ENCODE measurements at regions not wholly inside any gene's neighbourhood (a gene's known extent, or its start where the extent isn't known, plus 50 kb on each side); places are given as distances from the start of the nearest gene placed in this dataset.

- H3K4ac ChIP-seq (ENCODE audit: low read depth, low read length): no peak overlapping the region
- Mint-ChIP-seq H3K4me1 (peaks cover 14% of the 10 kb centered on the region in 2 experiments), H3K27me3 (ENCODE audit: low read depth) (no peaks in the 10 kb centered on the region), H3K36me3 (ENCODE audit: insufficient read depth in 1 of 3, low read depth in 3 of 3) (no peaks in the 10 kb centered on the region), H3K27ac (no peak overlapping the region), H3K9me3 (no peaks in the 10 kb centered on the region), H3K4me3 (no peak overlapping the region)
- H3T11ph ChIP-seq (ENCODE audit: low read length): no peak overlapping the region
- no peak for DNase-seq
- H3K27me3 ChIP-seq (ENCODE audit: insufficient read depth, low read length): no peaks in the 10 kb centered on the region; the same call in 1 of the 2 replicates
- H3K79me2 ChIP-seq (ENCODE audit: insufficient read depth, low read length): no peaks in the 10 kb centered on the region
- no peak overlapping the region for H2BK120ac ChIP-seq (ENCODE audit: low read depth, low read length, poor library complexity, severe bottlenecking)
- no peak overlapping the region for H2BK12ac ChIP-seq (ENCODE audit: insufficient read length, low read depth, low read length)
- H3K4me2 ChIP-seq (ENCODE audit: insufficient read depth, insufficient read length, low read length): no peak overlapping the region
- H3K9ac ChIP-seq (ENCODE audit: extremely low read depth, insufficient read length, low read length): no peak overlapping the region
- no peak overlapping the region for H4K5ac ChIP-seq (ENCODE audit: insufficient read length, low read depth, low read length)
- no peaks in the 10 kb centered on the region for H3K23me2 ChIP-seq (ENCODE audit: insufficient read length, low read depth, low read length, poor library complexity, severe bottlenecking)
- H2AK5ac ChIP-seq (ENCODE audit: insufficient read length, low read length): no peak overlapping the region
- H3K56ac ChIP-seq (ENCODE audit: insufficient read length, low read depth, low read length): no peak overlapping the region
- no peaks in the 10 kb centered on the region for H3K79me1 ChIP-seq (ENCODE audit: insufficient read depth, low read depth, low read length, poor library complexity, severe bottlenecking)
- no peak overlapping the region for H2BK5ac ChIP-seq (ENCODE audit: insufficient read length, low read length)
- no peak overlapping the region for H2AFZ ChIP-seq (ENCODE audit: low read length)
- H3K4me1 ChIP-seq (ENCODE audit: insufficient read depth, low read length): no peaks in the 10 kb centered on the region
- no peak for TF ChIP-seq CTCF (conservative IDR thresholded peaks at IDR 0.05)
- no peak overlapping the region for H2BK20ac ChIP-seq (ENCODE audit: low read depth, low read length, poor library complexity, severe bottlenecking)
- no CpG with 5 or more reads among the region's 1 CpG for WGBS (ENCODE audit: extremely low coverage, insufficient read length, low lambda C conversion rate)
- no peaks in the 10 kb centered on the region for H3K9me3 ChIP-seq (ENCODE audit: control insufficient read depth, low read depth, low read length)
- H2BK15ac ChIP-seq (ENCODE audit: low read depth, low read length): no peak overlapping the region
- H3K23ac ChIP-seq (ENCODE audit: insufficient read length, low read depth, low read length): no peak overlapping the region
- H3K27ac ChIP-seq (ENCODE audit: insufficient read length, low read depth, low read length): no peak overlapping the region
- no peak overlapping the region for H3K18ac ChIP-seq (ENCODE audit: insufficient read length, low read depth, low read length)
- no peaks in the 10 kb centered on the region for H4K20me1 ChIP-seq (ENCODE audit: control insufficient read depth, insufficient read depth, insufficient read length)
- H4K8ac ChIP-seq (replicated peaks; ENCODE audit: insufficient read length, low read depth, low read length): no peak overlapping the region
- H4K91ac ChIP-seq (ENCODE audit: insufficient read length, low read depth, low read length): no peak overlapping the region
- no peak overlapping the region for H3K14ac ChIP-seq (ENCODE audit: insufficient read depth, low read length)
Measured at GRCh38 chr4:31125061-31125460, 404.9 kb downstream of the PCDH7 start.

Data from H9 (cell line).